HepG2 (cell line): ENCODE measurements at regions not wholly inside any gene's neighbourhood (a gene's known extent, or its start where the extent isn't known, plus 50 kb on each side); places are given as distances from the start of the nearest gene placed in this dataset.

Experiments
- BRCA1 ChIP-seq: sonication (generic); formaldehyde crosslinking; IDR thresholded peaks from 2 replicates; pipeline ENCODE4 v1.4.0; 2020; ENCODE audit warnings: missing genetic modification reagents
- ERF ChIP-seq: IDR thresholded peaks from 2 replicates; pipeline ENCODE4 v1.6.1; 2018; ENCODE audit warnings: missing biosample characterization, missing genetic modification reagents
- HNF1A ChIP-seq, 2 experiments: sonication (generic) in 1 of 2; formaldehyde crosslinking in 1 of 2; IDR thresholded peaks; 2 replicates each; pipeline versions ENCODE4 v1.4.0 to v1.6.1; 2016 to 2020; ENCODE audit warnings: borderline replicate concordance in 1 of 2, low read depth in 1 of 2, mild to moderate bottlenecking in 1 of 2, missing genetic modification reagents in 1 of 2
- MAFK ChIP-seq, 2 experiments: IDR thresholded peaks in 1 of 2; conservative IDR thresholded peaks in 1 of 2; 2 replicates each; pipeline ENCODE4 v1.6.1; 2011; ENCODE audit warnings: improper control_type of control experiment in 2 of 2, low read length in 2 of 2
- SMARCC2 ChIP-seq: fragments of 450-650 bp; IDR thresholded peaks from 2 replicates; pipeline ENCODE4 v1.6.1; 2017; ENCODE audit warnings: antibody characterized with exemption, mild to moderate bottlenecking
- ZBTB37 ChIP-seq: sonication (generic); formaldehyde crosslinking; IDR thresholded peaks from 2 replicates; pipeline ENCODE4 v1.4.0; 2020; ENCODE audit warnings: mild to moderate bottlenecking, missing genetic modification reagents
- ZHX2 ChIP-seq, 2 experiments: sonication (generic) in 1 of 2; formaldehyde crosslinking in 1 of 2; IDR thresholded peaks; 2 replicates each; pipeline versions ENCODE4 v1.6.1 to v1.9.0; 2014 to 2022; ENCODE audit warnings: antibody characterized with exemption in 1 of 2, borderline replicate concordance in 1 of 2, inconsistent platforms in 1 of 2, low read depth in 1 of 2, missing genetic modification reagents in 1 of 2
- ZNF232 ChIP-seq: sonication (generic); formaldehyde crosslinking; IDR thresholded peaks from 2 replicates; pipeline ENCODE4 v1.4.0; 2020; ENCODE audit warnings: missing genetic modification reagents, borderline replicate concordance
- ZNF280B ChIP-seq: sonication (generic); formaldehyde crosslinking; IDR thresholded peaks from 2 replicates; pipeline ENCODE4 v1.5.0; 2020; ENCODE audit warnings: missing genetic modification reagents, mild to moderate bottlenecking, borderline replicate concordance
- ZSCAN31 ChIP-seq: sonication (generic); formaldehyde crosslinking; IDR thresholded peaks from 2 replicates; pipeline ENCODE4 v1.5.0; 2020; ENCODE audit warnings: low read depth, mild to moderate bottlenecking, missing genetic modification reagents

- TF ChIP-seq ZHX2 (IDR thresholded peaks at IDR 0.05; ENCODE audit: low read depth): no peak
- no peak for TF ChIP-seq ZHX2 (CRISPR knock-in tag; IDR thresholded peaks at IDR 0.05; ENCODE audit: borderline replicate concordance)
- no peak for TF ChIP-seq SMARCC2
- TF ChIP-seq ERF (CRISPR knock-in tag): no peak; the same call in none of the 2 replicates
- TF ChIP-seq ZSCAN31 (CRISPR knock-in tag): 0 out of 2 replicates have a peak, but pooled peaks have one; percentile 0
- TF ChIP-seq ZNF280B (CRISPR knock-in tag): 0 out of 2 replicates have a peak, but pooled peaks have one; percentile 28
- no peak for TF ChIP-seq BRCA1 (CRISPR knock-in tag)
- TF ChIP-seq ZNF232 (CRISPR knock-in tag): no peak
- TF ChIP-seq ZBTB37 (CRISPR knock-in tag): 0 out of 2 replicates have a peak, but pooled peaks have one; percentile 20
- no peak for TF ChIP-seq HNF1A (IDR thresholded peaks at IDR 0.05; ENCODE audit: low read depth)
- TF ChIP-seq HNF1A (CRISPR knock-in tag; IDR thresholded peaks at IDR 0.05; ENCODE audit: borderline replicate concordance): no peak
- TF ChIP-seq MAFK (conservative IDR thresholded peaks at IDR 0.05 in 1 of 2, IDR thresholded peaks at IDR 0.05 in 1 of 2; ENCODE audit: low read length in 2 of 2): peak; percentile 23 to 64
These were observed 133.0 kb downstream of the C9orf50 start (continued) for GRCh38 chr9:129487658-129488483.
